Breast epithelium (tissue), 4 donors: ENCODE measurements at regions not wholly inside any gene's neighbourhood (a gene's known extent, or its start where the extent isn't known, plus 50 kb on each side); places are given as distances from the start of the nearest gene placed in this dataset.

Experiments
- DNase-seq, 2 donors: peaks; one replicate each; pipeline ENCODE4 v3.0.0-alpha.2; 2019; ENCODE audit warnings: low spot score in 2 of 2
- H3K27ac ChIP-seq, 2 donors: fragments of 200-600 bp; sonication (generic) in 1 of 2; one replicate each; pipeline ENCODE4 v1.5.1; 2016 to 2019; ENCODE audit warnings: mild to moderate bottlenecking in 1 of 2
- H3K27me3 ChIP-seq, 2 donors: fragments of 200-600 bp; sonication (generic) in 1 of 2; one replicate each; pipeline versions ENCODE4 v1.5.1 to v1.6.0; 2017 to 2019; ENCODE audit warnings: control low read depth in 1 of 2, mild to moderate bottlenecking in 1 of 2
- H3K36me3 ChIP-seq: fragments of 200-600 bp; one replicate; pipeline ENCODE4 v1.5.1; 2019
- H3K4me1 ChIP-seq, 2 donors: fragments of 200-600 bp; sonication (generic); one replicate each; pipeline ENCODE4 v1.5.1; 2016 to 2019; ENCODE audit warnings: control low read depth in 1 of 2
- H3K4me3 ChIP-seq, 3 donors: fragments of 200-600 bp; sonication (generic); 1 replicate in 2 of 3; 2 replicates in 1 of 3; pipeline ENCODE4 v1.5.1; 2016 to 2019; ENCODE audit warnings: mild to moderate bottlenecking in 3 of 3, moderate library complexity in 2 of 3
- H3K9me3 ChIP-seq, 2 donors: fragments of 200-600 bp; sonication (generic) in 1 of 2; one replicate each; pipeline ENCODE4 v1.5.1; 2016 to 2019; ENCODE audit warnings: control low read depth in 1 of 2
- CTCF ChIP-seq, 3 donors: fragments of 450-650 bp; IDR thresholded peaks; one replicate each; pipeline ENCODE4 v1.5.1; 2016 to 2017; ENCODE audit warnings: antibody characterized with exemption in 3 of 3, mild to moderate bottlenecking in 3 of 3, moderate library complexity in 3 of 3
- POLR2A ChIP-seq: fragments of 450-650 bp; IDR thresholded peaks from one replicate; pipeline ENCODE4 v1.6.1; 2016; ENCODE audit warnings: antibody characterized with exemption, mild to moderate bottlenecking, moderate library complexity
- POLR2AphosphoS5 ChIP-seq, 3 donors: sonication (generic); formaldehyde crosslinking; IDR thresholded peaks; one replicate each; pipeline ENCODE4 v1.6.1; 2017; ENCODE audit warnings: antibody characterized with exemption in 3 of 3
- intact Hi-C: fragments of 100-400 bp; cut with DNase I; formaldehyde crosslinking; loops from one replicate; pipeline ENCODE4 v1.15.1; 2023; ENCODE audit warnings: low total_unique reads

- no peaks in the 10 kb centered on the region for H3K36me3 ChIP-seq
- H3K9me3 ChIP-seq: peaks cover 9 to 31% of the 10 kb centered on the region in 2 donors
- intact Hi-C loops: no loop called here
- no peak for TF ChIP-seq POLR2AphosphoS5 (IDR thresholded peaks at IDR 0.05)
- TF ChIP-seq POLR2A: no peak
- TF ChIP-seq CTCF (IDR thresholded peaks at IDR 0.05): no peak
- DNase-seq: no peak
- H3K27ac ChIP-seq: no peak overlapping the region
- no peak overlapping the region for H3K4me3 ChIP-seq
- no peaks in the 10 kb centered on the region for H3K27me3 ChIP-seq
- no peaks in the 10 kb centered on the region for H3K4me1 ChIP-seq
These were observed 411.7 kb upstream of the KIRREL3 start for GRCh38 chr11:127412234-127412633.

- DNase-seq: no peak
- Histone ChIP-seq H3K27ac (no peak overlapping the region), H3K36me3 (no peaks in the 10 kb centered on the region), H3K9me3 (peaks cover 9 to 31% of the 10 kb centered on the region in 2 donors), H3K4me1 (no peaks in the 10 kb centered on the region), H3K4me3 (no peak overlapping the region), H3K27me3 (no peaks in the 10 kb centered on the region)
- no peak for TF ChIP-seq POLR2A
- no peak for TF ChIP-seq POLR2AphosphoS5 (IDR thresholded peaks at IDR 0.05)
- no peak for TF ChIP-seq CTCF (IDR thresholded peaks at IDR 0.05)
- intact Hi-C loops: no loop called here
These were observed 410.7 kb upstream of the KIRREL3 start for GRCh38 chr11:127411283-127411682.

- H3K9me3 ChIP-seq: no peaks in the 10 kb centered on the region
- TF ChIP-seq CTCF (IDR thresholded peaks at IDR 0.05) (no peak), POLR2AphosphoS5 (IDR thresholded peaks at IDR 0.05) (no peak), POLR2A (no peak)
These were observed 394.5 kb upstream of the KIRREL3 start for GRCh38 chr11:127395034-127395433.

GRCh38 chr11:127393460-127393997 is 393.0 kb upstream of the KIRREL3 start:
- Histone ChIP-seq H3K9me3 (no peaks in the 10 kb centered on the region), H3K27ac (no peak overlapping the region), H3K4me1 (no peaks in the 10 kb centered on the region), H3K36me3 (no peaks in the 10 kb centered on the region), H3K4me3 (no peak overlapping the region), H3K27me3 (no peaks in the 10 kb centered on the region)
- intact Hi-C loops: no loop called here
- DNase-seq: no peak
- no peak for TF ChIP-seq POLR2A
- TF ChIP-seq POLR2AphosphoS5 (IDR thresholded peaks at IDR 0.05): no peak
- TF ChIP-seq CTCF (IDR thresholded peaks at IDR 0.05): no peak

More at GRCh38 chr11:127395034-127395433, 394.5 kb upstream of the KIRREL3 start:
- intact Hi-C loops: no loop called here
- Histone ChIP-seq H3K27me3 (no peaks in the 10 kb centered on the region), H3K4me1 (no peaks in the 10 kb centered on the region), H3K36me3 (no peaks in the 10 kb centered on the region), H3K27ac (no peak overlapping the region), H3K4me3 (no peak overlapping the region)
- no peak for DNase-seq

- no peaks in the 10 kb centered on the region for H3K9me3 ChIP-seq
- TF ChIP-seq POLR2AphosphoS5 (IDR thresholded peaks at IDR 0.05): no peak
- no peak for TF ChIP-seq CTCF (IDR thresholded peaks at IDR 0.05)
- no peak for TF ChIP-seq POLR2A
- DNase-seq: no peak
- no peaks in the 10 kb centered on the region for H3K36me3 ChIP-seq
- intact Hi-C loops: no loop called here
- H3K27ac ChIP-seq: no peak overlapping the region
- no peak overlapping the region for H3K4me3 ChIP-seq
- no peaks in the 10 kb centered on the region for H3K4me1 ChIP-seq
- H3K27me3 ChIP-seq: no peaks in the 10 kb centered on the region
These were observed 392.0 kb upstream of the KIRREL3 start for GRCh38 chr11:127392575-127392974.
